HG03460 (cell line): ENCODE measurements at regions not wholly inside any gene's neighbourhood (a gene's known extent, or its start where the extent isn't known, plus 50 kb on each side); places are given as distances from the start of the nearest gene placed in this dataset.

Source experiments
- ATAC-seq: cut with Tn5 transposase; IDR thresholded peaks from one replicate; pipeline ENCODE4 v1.9.1; 2021; ENCODE audit not compliant: unreplicated experiment

- no peak for ATAC-seq
These were observed 768.2 kb downstream of the GALR1 start for GRCh38 chr18:78017869-78018268.

- no peak for ATAC-seq
These were observed 771.5 kb downstream of the GALR1 start for GRCh38 chr18:78021196-78021595.

GRCh38 chr18:78031589-78031988 lies 781.9 kb downstream of the GALR1 start:
- no peak for ATAC-seq

- ATAC-seq = no peak
These were observed 782.3 kb downstream of the GALR1 start for GRCh38 chr18:78031991-78032390.

- ATAC-seq = no peak
These were observed 782.9 kb downstream of the GALR1 start for GRCh38 chr18:78032574-78032973.

GRCh38 chr18:78034755-78035154 lies 785.1 kb downstream of the GALR1 start:
- no peak for ATAC-seq

GRCh38 chr18:78041218-78041617 lies 791.6 kb downstream of the GALR1 start:
- ATAC-seq = no peak

- no peak for ATAC-seq
These were observed 797.0 kb downstream of the GALR1 start for GRCh38 chr18:78046631-78047030.

GRCh38 chr18:78049281-78049680 lies 799.6 kb downstream of the GALR1 start:
- ATAC-seq = no peak

- no peak for ATAC-seq
These were observed 805.2 kb downstream of the GALR1 start for GRCh38 chr18:78054801-78055200.

GRCh38 chr18:78056011-78056410 lies 806.4 kb downstream of the GALR1 start:
- no peak for ATAC-seq

- ATAC-seq = no peak
These were observed 820.4 kb downstream of the GALR1 start for GRCh38 chr18:78069784-78070664.

GRCh38 chr18:78071166-78071710 lies 821.6 kb downstream of the GALR1 start:
- ATAC-seq = no peak

GRCh38 chr18:78071776-78072175 lies 822.1 kb downstream of the GALR1 start:
- no peak for ATAC-seq

GRCh38 chr18:78072375-78072774 lies 822.7 kb downstream of the GALR1 start:
- no peak for ATAC-seq

GRCh38 chr18:78073275-78073674 lies 823.6 kb downstream of the GALR1 start:
- ATAC-seq = no peak

GRCh38 chr18:78074400-78075020 lies 824.9 kb downstream of the GALR1 start:
- ATAC-seq = no peak

GRCh38 chr18:78080081-78080480 lies 830.4 kb downstream of the GALR1 start:
- ATAC-seq = no peak

- no peak for ATAC-seq
These were observed 831.1 kb downstream of the GALR1 start for GRCh38 chr18:78080761-78081160.

- ATAC-seq = no peak
These were observed 833.2 kb downstream of the GALR1 start for GRCh38 chr18:78082816-78083215.

GRCh38 chr18:78085241-78086185 lies 835.9 kb downstream of the GALR1 start:
- no peak for ATAC-seq
